Panc1 (cell line): ENCODE measurements at regions not wholly inside any gene's neighbourhood (a gene's known extent, or its start where the extent isn't known, plus 50 kb on each side); places are given as distances from the start of the nearest gene placed in this dataset.

ENCODE experiments used
- ATAC-seq: fragments of 200-7000 bp; cut with Tn5 transposase; 2 replicates; pipeline ENCODE4 v1.9.1; 2020; ENCODE audit warnings: mild to moderate bottlenecking, moderate library complexity
- BruUV-seq: library from RNA; stranded (reverse); fragments of 400-500 nt; replicated peaks from 2 replicates; lab custom pipeline; 2021; lab: Mats Ljungman, UMichigan
- CTCF ChIA-PET: fragments of 300-600 bp; sonication (Branson Sonifier 250); formaldehyde crosslinking; loops from one replicate; lab custom pipeline; 2022; ENCODE audit warnings: antibody characterized with exemption; lab: Charles Lee
- POLR2A ChIA-PET: fragments of 300-600 bp; sonication (Branson Sonifier 250); formaldehyde crosslinking; loops from one replicate; lab custom pipeline; 2022; ENCODE audit warnings: antibody characterized with exemption; lab: Charles Lee
- DNase-seq: peaks from one replicate; pipeline ENCODE4 v3.0.0-alpha.2; 2010; ENCODE audit warnings: low read depth, low spot score
- H3K27ac ChIP-seq: 2 replicates; pipeline ENCODE4 v1.5.1; 2011; ENCODE audit warnings: mild to moderate bottlenecking, low read length, inconsistent platforms
- H3K27me3 ChIP-seq: fragments of 200-500 bp; sonication (Bioruptor generic); 2 replicates; pipeline ENCODE4 v1.6.0; 2014; ENCODE audit warnings: low read length, inconsistent platforms; ENCODE audit not compliant: control insufficient read depth, insufficient read depth
- H3K36me3 ChIP-seq: fragments of 200-500 bp; sonication (Bioruptor generic); 2 replicates; pipeline ENCODE4 v1.5.1; 2014; ENCODE audit warnings: inconsistent platforms, mild to moderate bottlenecking, low read length, moderate library complexity; ENCODE audit not compliant: control insufficient read depth, insufficient read depth
- H3K4me1 ChIP-seq: 2 replicates; pipeline ENCODE4 v1.5.1; 2011; ENCODE audit warnings: inconsistent platforms, mild to moderate bottlenecking, low read length, moderate library complexity; ENCODE audit not compliant: control insufficient read depth, insufficient read depth
- H3K4me3 ChIP-seq, 2 experiments: 2 replicates each; pipeline ENCODE4 v1.5.1; 2011 to 2012; ENCODE audit warnings: low read depth in 2 of 2, low read length in 2 of 2, mild to moderate bottlenecking in 2 of 2, inconsistent platforms in 1 of 2, moderate library complexity in 1 of 2
- H3K9me3 ChIP-seq: fragments of 200-500 bp; sonication (Bioruptor generic); 2 replicates; pipeline ENCODE4 v1.5.1; 2014; ENCODE audit warnings: low read depth, mild to moderate bottlenecking, inconsistent platforms, low read length, moderate library complexity; ENCODE audit not compliant: control insufficient read depth, insufficient read depth
- CTCF ChIP-seq: fragments of 450-650 bp; IDR thresholded peaks from 2 replicates; pipeline ENCODE4 v1.5.1; 2017; ENCODE audit warnings: mild to moderate bottlenecking
- POLR2AphosphoS5 ChIP-seq: IDR thresholded peaks from 2 replicates; pipeline ENCODE4 v1.6.1; 2012; ENCODE audit warnings: mild to moderate bottlenecking, low read depth, low read length, moderate library complexity
- SIN3A ChIP-seq: IDR thresholded peaks from 2 replicates; pipeline ENCODE4 v1.6.1; 2012; ENCODE audit warnings: low read depth, mild to moderate bottlenecking, low read length, moderate library complexity, borderline replicate concordance; ENCODE audit not compliant: insufficient read depth
- TCF7L2 ChIP-seq: IDR thresholded peaks from 2 replicates; pipeline ENCODE4 v1.6.1; 2011; ENCODE audit warnings: mild to moderate bottlenecking, low read depth, low read length, inconsistent platforms
- in situ Hi-C: cut with HindIII; loops from 2 replicates; pipeline ENCODE4 v1.10.0; 2016; ENCODE audit warnings: low sequenced_read_pairs, low pct_unique_long_range_greater_than_20kb
- intact Hi-C: fragments of 100-400 bp; cut with micrococcal nuclease; formaldehyde crosslinking; loops from one replicate; pipeline ENCODE4 v1.10.0; 2022; ENCODE audit not compliant: unreplicated experiment
- TF ChIP-seq, protein P1 (sequence below), 2 experiments: IDR thresholded peaks; 2 replicates each; pipeline ENCODE4 v1.6.1; 2011 to 2012; ENCODE audit warnings: low read depth in 2 of 2, control low read depth in 1 of 2, low read length in 1 of 2, mild to moderate bottlenecking in 1 of 2, moderate library complexity in 1 of 2; ENCODE audit not compliant: insufficient read depth in 1 of 2

DNA sequence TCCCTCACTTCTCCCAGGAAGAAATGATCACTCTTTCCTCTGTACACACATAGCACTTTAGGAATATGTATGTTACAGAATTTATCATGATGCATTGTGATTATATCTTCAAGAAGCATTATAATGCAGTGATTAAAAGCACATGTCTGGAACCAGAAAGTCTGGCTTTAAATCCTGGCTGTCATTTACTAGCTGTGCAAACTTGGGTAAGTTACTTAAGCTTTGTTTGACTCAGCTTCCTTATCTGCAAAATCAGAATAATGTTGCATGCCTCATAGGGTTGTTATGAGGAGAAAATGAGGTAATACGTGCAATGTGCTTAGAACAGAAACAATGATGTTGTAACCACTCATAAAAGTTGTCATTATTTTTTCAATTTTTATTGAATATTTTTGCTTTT lies 156.3 kb upstream of the ZKSCAN2 start:
- BruUV-seq = no TSS peak
- no peak for TF ChIP-seq TCF7L2
- TF ChIP-seq CTCF = no peak
- TF ChIP-seq, protein P1, sequence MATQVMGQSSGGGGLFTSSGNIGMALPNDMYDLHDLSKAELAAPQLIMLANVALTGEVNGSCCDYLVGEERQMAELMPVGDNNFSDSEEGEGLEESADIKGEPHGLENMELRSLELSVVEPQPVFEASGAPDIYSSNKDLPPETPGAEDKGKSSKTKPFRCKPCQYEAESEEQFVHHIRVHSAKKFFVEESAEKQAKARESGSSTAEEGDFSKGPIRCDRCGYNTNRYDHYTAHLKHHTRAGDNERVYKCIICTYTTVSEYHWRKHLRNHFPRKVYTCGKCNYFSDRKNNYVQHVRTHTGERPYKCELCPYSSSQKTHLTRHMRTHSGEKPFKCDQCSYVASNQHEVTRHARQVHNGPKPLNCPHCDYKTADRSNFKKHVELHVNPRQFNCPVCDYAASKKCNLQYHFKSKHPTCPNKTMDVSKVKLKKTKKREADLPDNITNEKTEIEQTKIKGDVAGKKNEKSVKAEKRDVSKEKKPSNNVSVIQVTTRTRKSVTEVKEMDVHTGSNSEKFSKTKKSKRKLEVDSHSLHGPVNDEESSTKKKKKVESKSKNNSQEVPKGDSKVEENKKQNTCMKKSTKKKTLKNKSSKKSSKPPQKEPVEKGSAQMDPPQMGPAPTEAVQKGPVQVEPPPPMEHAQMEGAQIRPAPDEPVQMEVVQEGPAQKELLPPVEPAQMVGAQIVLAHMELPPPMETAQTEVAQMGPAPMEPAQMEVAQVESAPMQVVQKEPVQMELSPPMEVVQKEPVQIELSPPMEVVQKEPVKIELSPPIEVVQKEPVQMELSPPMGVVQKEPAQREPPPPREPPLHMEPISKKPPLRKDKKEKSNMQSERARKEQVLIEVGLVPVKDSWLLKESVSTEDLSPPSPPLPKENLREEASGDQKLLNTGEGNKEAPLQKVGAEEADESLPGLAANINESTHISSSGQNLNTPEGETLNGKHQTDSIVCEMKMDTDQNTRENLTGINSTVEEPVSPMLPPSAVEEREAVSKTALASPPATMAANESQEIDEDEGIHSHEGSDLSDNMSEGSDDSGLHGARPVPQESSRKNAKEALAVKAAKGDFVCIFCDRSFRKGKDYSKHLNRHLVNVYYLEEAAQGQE (IDR thresholded peaks at IDR 0.05; ENCODE audit: insufficient read depth in 1 of 2, low read depth in 2 of 2, low read length in 1 of 2) = no peak
- TF ChIP-seq SIN3A = no peak
- TF ChIP-seq POLR2AphosphoS5 = no peak
- no peak for DNase-seq

DNA sequence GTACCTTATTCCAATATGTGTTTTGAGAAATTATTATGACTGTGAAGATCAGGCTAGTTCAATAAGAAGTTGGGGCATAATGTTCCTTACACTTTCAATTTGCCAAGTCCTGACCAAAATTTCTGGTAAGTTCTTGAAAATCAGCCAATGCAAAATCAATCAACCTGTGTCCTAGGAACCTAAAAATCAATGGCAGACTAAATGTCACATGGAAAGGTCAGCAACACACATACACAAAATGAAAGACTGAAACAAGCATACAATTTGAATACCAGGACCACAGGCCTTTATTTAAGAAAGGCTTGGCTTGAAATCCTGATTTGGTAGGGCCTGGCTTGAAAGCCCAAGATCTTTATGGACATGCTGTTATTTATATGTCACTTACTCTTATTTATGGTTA lies 155.5 kb upstream of the ZKSCAN2 start:
- ChIA-PET POLR2A (no interaction called here), CTCF (no interaction called here)
- Histone ChIP-seq H3K4me1 (no peaks in the 10 kb centered on the region), H3K4me3 (no peak overlapping the region), H3K9me3 (no peaks in the 10 kb centered on the region), H3K27ac (no peak overlapping the region), H3K27me3 (no peaks in the 10 kb centered on the region), H3K36me3 (no peaks in the 10 kb centered on the region)
- DNase-seq = no peak
- intact Hi-C loops (no loop called here), in situ Hi-C loops (no loop called here)
- no TSS peak for BruUV-seq
- no peak for ATAC-seq
- TF ChIP-seq SIN3A (no peak), CTCF (no peak), POLR2AphosphoS5 (no peak), TCF7L2 (no peak)
- TF ChIP-seq, protein P1 (IDR thresholded peaks at IDR 0.05; ENCODE audit: insufficient read depth in 1 of 2, low read depth in 2 of 2, low read length in 1 of 2) = no peak

More for the DNA sequence above, 156.3 kb upstream of the ZKSCAN2 start:
- intact Hi-C loops = no loop called here
- Histone ChIP-seq H3K4me3 (no peak overlapping the region), H3K9me3 (no peaks in the 10 kb centered on the region), H3K36me3 (no peaks in the 10 kb centered on the region), H3K27ac (no peak overlapping the region), H3K4me1 (no peaks in the 10 kb centered on the region), H3K27me3 (no peaks in the 10 kb centered on the region)
- ChIA-PET CTCF (no interaction called here), POLR2A (no interaction called here)
- in situ Hi-C loops = no loop called here
- ATAC-seq = no peak
